ENCODE measurements at regions not wholly inside any gene's neighbourhood (a gene's known extent, or its start where the extent isn't known, plus 50 kb on each side); places are given as distances from the start of the nearest gene placed in this dataset.

DNA sequence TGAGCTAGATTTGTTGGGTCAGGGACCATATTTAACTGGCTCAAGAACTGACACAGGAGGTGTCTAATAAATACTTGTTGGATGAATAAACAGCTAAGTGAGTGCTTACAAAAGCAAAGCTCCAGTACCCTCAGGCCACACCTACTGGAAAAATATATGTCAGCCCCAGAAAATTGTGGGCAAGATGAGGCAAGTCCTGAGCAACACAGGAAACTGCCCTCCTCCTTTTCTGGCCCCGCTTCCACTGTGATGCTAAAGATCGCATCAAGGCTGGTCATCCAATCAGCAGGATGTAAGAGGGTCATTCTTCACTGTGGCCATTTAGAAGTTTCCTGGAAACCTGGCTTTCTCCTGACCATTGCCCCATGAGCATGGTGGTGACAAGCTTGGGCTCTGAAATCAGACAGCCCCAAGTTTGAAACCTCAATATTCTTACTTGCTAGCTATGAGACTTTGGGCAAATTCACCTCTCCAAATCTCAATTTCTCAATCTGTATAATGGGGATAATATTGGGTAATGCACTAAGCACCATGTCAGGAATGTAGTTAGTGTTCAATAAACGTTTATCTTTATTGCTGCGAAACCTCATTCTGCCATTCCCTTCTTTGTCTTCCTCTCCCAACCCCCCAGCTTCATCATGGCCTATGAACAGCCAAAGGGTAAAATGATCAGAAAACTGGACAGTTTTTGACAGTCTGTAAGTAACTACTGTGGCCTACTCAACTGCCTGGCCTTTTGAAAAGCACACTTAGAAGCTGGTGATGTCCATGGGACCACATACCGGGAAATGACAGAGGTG lies 139.3 kb upstream of the PZP start:
- Histone ChIP-seq H3K4me1 (no peaks in the 10 kb centered on the region), H3K9me3 (no peaks in the 10 kb centered on the region), H3K4me3 (no peak overlapping the region), H3K36me3 (no peaks in the 10 kb centered on the region), H3K27ac (no peak overlapping the region), H3K27me3 (no peaks in the 10 kb centered on the region)
- DNase-seq (ENCODE audit: low spot score in 2 of 2) = no peak
- TF ChIP-seq, protein P1, sequence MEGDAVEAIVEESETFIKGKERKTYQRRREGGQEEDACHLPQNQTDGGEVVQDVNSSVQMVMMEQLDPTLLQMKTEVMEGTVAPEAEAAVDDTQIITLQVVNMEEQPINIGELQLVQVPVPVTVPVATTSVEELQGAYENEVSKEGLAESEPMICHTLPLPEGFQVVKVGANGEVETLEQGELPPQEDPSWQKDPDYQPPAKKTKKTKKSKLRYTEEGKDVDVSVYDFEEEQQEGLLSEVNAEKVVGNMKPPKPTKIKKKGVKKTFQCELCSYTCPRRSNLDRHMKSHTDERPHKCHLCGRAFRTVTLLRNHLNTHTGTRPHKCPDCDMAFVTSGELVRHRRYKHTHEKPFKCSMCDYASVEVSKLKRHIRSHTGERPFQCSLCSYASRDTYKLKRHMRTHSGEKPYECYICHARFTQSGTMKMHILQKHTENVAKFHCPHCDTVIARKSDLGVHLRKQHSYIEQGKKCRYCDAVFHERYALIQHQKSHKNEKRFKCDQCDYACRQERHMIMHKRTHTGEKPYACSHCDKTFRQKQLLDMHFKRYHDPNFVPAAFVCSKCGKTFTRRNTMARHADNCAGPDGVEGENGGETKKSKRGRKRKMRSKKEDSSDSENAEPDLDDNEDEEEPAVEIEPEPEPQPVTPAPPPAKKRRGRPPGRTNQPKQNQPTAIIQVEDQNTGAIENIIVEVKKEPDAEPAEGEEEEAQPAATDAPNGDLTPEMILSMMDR (IDR thresholded peaks at IDR 0.05) = no peak
- intact Hi-C loops (cut with DNase I) = no loop called here

DNA sequence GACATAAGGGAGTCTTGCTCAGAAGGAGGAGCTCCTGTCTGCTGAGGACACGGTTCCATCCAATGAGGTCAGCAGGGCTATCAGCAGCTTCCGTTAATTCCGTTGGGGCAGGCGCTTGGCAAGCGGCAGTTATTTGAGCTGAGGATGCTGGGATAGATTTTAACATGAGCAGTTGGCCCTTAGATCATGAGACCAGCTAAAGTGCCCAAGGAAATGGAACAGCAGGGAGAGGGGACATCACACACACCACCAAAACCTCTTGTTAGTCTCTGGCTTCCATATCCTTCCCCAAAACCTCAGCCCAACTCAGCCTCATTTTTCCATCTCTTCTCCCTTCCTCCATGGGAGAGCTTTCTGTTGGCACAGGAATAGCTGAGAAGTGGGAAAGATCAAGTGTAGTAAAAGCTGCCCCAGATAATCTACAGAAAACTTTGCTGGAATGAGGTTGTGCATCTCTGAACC lies 138.7 kb upstream of the PZP start:
- Histone ChIP-seq H3K27ac (no peak overlapping the region), H3K4me1 (no peaks in the 10 kb centered on the region), H3K4me3 (no peak overlapping the region), H3K27me3 (no peaks in the 10 kb centered on the region), H3K36me3 (no peaks in the 10 kb centered on the region), H3K9me3 (no peaks in the 10 kb centered on the region)
- TF ChIP-seq, protein P1 (IDR thresholded peaks at IDR 0.05) = no peak
- no peak for DNase-seq (ENCODE audit: low spot score in 2 of 2)
- intact Hi-C loops (cut with DNase I) = no loop called here

DNA sequence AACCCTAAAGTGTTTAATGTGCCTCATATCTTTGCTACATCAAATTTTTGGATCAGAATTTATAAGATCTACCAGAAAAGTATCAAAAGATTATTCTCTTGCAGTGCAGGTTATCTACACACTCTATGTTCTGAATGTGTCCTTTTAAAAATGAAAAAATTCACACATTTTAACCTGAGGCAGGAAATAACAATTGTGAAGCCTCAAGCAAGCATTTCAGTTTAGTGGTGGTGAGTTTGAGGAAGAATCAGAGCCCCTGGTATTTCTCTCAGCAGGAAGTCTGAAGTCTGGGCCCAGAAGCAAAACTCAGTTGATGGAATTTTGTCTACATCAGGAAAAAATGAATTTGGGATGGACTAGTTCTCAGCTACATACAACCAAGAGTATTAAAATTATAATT lies 137.0 kb upstream of the PZP start:
- Histone ChIP-seq H3K27ac (no peak overlapping the region), H3K36me3 (no peaks in the 10 kb centered on the region), H3K27me3 (no peaks in the 10 kb centered on the region), H3K4me1 (no peaks in the 10 kb centered on the region), H3K4me3 (no peak overlapping the region), H3K9me3 (no peaks in the 10 kb centered on the region)
- DNase-seq (ENCODE audit: low spot score in 2 of 2) = no peak
- TF ChIP-seq, protein P1 (IDR thresholded peaks at IDR 0.05) = no peak
- intact Hi-C loops (cut with DNase I) = no loop called here

DNA sequence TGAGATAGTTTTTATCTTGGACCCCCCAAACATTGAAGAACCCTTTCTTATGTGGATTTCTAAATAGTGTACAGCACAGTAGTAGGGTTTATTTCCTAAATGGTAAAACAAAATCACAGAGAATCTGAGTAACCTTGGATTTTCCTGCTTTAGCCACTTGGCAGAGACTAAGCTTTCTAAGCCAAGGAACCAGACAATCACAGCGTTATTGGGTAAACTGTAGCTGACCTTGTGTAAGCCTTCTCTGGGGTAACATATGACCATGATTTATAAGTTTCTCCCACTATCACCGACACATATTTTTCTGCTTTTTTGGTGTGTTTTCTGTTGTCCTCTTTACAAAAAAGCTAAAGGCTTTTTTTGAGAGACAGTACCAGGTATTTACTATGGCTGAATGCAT lies 136.3 kb upstream of the PZP start:
- Histone ChIP-seq H3K27ac (no peak overlapping the region), H3K4me1 (no peaks in the 10 kb centered on the region)
- TF ChIP-seq, protein P1 (IDR thresholded peaks at IDR 0.05) = no peak

DNA sequence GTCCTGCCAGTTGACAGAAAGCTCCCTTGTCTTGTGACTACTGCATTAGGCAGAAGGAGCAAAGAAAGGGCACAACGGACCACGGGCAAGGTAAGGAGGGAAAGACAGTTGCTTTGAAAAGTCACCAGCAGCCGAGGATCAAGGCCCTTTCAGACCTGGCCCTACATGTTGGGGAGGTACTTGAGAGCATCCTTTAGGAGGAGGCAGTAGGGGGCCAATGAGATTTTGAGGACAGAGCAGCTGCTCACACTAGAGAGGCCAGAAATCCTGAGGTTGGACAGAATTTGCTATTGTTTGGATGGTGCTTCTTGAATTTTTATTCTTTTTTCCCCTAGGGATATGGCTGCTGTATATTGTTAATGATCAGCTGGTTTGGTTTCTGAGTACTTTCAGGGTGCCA lies 135.5 kb upstream of the PZP start:
- intact Hi-C loops (cut with DNase I) = no loop called here
- DNase-seq (ENCODE audit: low spot score in 2 of 2) = no peak
- Histone ChIP-seq H3K27me3 (no peaks in the 10 kb centered on the region), H3K4me1 (no peaks in the 10 kb centered on the region), H3K4me3 (no peak overlapping the region), H3K9me3 (no peaks in the 10 kb centered on the region), H3K27ac (no peak overlapping the region), H3K36me3 (no peaks in the 10 kb centered on the region)
- TF ChIP-seq, protein P1 (IDR thresholded peaks at IDR 0.05) = no peak

More for the DNA sequence above, 136.3 kb upstream of the PZP start:
- Histone ChIP-seq H3K9me3 (no peaks in the 10 kb centered on the region), H3K4me3 (no peak overlapping the region), H3K36me3 (no peaks in the 10 kb centered on the region), H3K27me3 (no peaks in the 10 kb centered on the region)
- intact Hi-C loops (cut with DNase I) = no loop called here
- no peak for DNase-seq (ENCODE audit: low spot score in 2 of 2)
